Muscle of arm (tissue), 1 donor: ENCODE measurements at regions not wholly inside any gene's neighbourhood (a gene's known extent, or its start where the extent isn't known, plus 50 kb on each side); places are given as distances from the start of the nearest gene placed in this dataset.
"Not testable (repeated sequence)": the region's sequence is repeated elsewhere in the genome, so short reads cannot be mapped to it uniquely, and the experiment has no call there.

Experiments used
- DNase-seq: peaks from one replicate; pipeline ENCODE4 v3.0.0-alpha.2; 2013

- DNase-seq = peak; percentile 22
Measured at GRCh38 chr2:150212722-150213171, 274.7 kb downstream of the RND3 start.

- DNase-seq = no peak
Measured at GRCh38 chr2:150211164-150211631, 276.3 kb downstream of the RND3 start.

- no peak for DNase-seq
Measured at GRCh38 chr2:150209746-150210145, 277.7 kb downstream of the RND3 start.

GRCh38 chr2:150208689-150209088 is 278.8 kb downstream of the RND3 start:
- no peak for DNase-seq

GRCh38 chr2:150207979-150208378 is 279.5 kb downstream of the RND3 start:
- no peak for DNase-seq

- no peak for DNase-seq
Measured at GRCh38 chr2:150204451-150204850, 283.0 kb downstream of the RND3 start.

GRCh38 chr2:150194816-150195215 is 292.7 kb downstream of the RND3 start:
- not testable (repeated sequence) for DNase-seq

- no peak for DNase-seq
Measured at GRCh38 chr2:150192701-150193100, 294.8 kb downstream of the RND3 start.

GRCh38 chr2:150191349-150191748 is 296.1 kb downstream of the RND3 start:
- DNase-seq = no peak

GRCh38 chr2:150190546-150190945 is 296.9 kb downstream of the RND3 start:
- DNase-seq = no peak

- no peak for DNase-seq
Measured at GRCh38 chr2:150188800-150189199, 298.7 kb downstream of the RND3 start.

- no peak for DNase-seq
Measured at GRCh38 chr2:150188177-150188576, 299.3 kb downstream of the RND3 start.

GRCh38 chr2:150182566-150183235 is 304.8 kb downstream of the RND3 start:
- no peak for DNase-seq

GRCh38 chr2:150178591-150178990 is 308.9 kb downstream of the RND3 start:
- DNase-seq = no peak

- no peak for DNase-seq
Measured at GRCh38 chr2:150174971-150175421, 312.5 kb downstream of the RND3 start.

GRCh38 chr2:150174056-150174805 is 313.2 kb downstream of the RND3 start:
- no peak for DNase-seq

- no peak for DNase-seq
Measured at GRCh38 chr2:150171065-150171548, 316.4 kb downstream of the RND3 start.

GRCh38 chr2:150169237-150169629 is 318.2 kb downstream of the RND3 start:
- no peak for DNase-seq

- DNase-seq = no peak
Measured at GRCh38 chr2:150168595-150169236, 318.8 kb downstream of the RND3 start.

GRCh38 chr2:150167711-150168110 is 319.8 kb downstream of the RND3 start:
- DNase-seq = no peak

GRCh38 chr2:150166313-150167051 is 321.0 kb downstream of the RND3 start:
- no peak for DNase-seq

GRCh38 chr2:150165988-150166312 is 321.5 kb downstream of the RND3 start:
- no peak for DNase-seq
